WI38 (cell line): ENCODE measurements at regions not wholly inside any gene's neighbourhood (a gene's known extent, or its start where the extent isn't known, plus 50 kb on each side); places are given as distances from the start of the nearest gene placed in this dataset.
"Not testable (repeated sequence)": the region's sequence is repeated elsewhere in the genome, so short reads cannot be mapped to it uniquely, and the experiment has no call there.

Source experiments
- H3K4me3 ChIP-seq: 2 replicates; pipeline ENCODE4 v1.5.1; 2011; ENCODE audit warnings: low read depth, mild to moderate bottlenecking, control low read depth, low read length

DNA sequence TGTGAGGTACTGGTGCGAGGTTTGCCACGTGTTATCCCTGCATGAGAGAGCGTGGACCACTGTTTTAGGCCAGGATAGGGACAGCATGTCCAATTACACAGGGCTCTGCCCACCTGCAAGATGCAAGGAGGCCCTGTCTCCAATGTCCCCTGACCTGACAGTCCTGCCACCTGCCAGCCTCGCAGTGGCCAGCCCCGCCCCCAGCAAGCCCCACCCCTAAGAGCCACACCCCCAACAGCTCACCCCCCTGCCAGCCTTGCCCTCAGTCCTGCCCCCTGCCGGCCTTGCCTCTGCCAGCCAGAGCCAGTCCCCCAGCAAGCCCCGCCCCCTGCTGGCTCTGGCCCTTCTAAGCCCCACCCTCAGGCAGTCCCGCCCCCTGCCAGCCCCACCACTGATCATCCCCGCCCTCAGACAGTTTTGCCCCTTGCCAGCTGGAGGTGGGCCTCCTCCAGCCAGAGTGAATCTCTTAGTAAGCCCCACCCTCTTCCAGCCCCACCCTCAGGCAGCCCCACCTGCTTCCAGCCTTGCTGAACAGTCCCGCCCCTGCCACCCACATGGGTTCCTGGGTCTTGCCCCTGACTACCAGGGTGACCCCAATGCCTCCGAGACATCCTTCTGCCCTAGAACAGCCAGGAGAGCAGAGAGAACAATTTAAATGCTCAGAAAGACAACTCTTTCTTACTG, 62.3 kb upstream of the DPP6 start:
- H3K4me3 ChIP-seq: not testable (repeated sequence)

DNA sequence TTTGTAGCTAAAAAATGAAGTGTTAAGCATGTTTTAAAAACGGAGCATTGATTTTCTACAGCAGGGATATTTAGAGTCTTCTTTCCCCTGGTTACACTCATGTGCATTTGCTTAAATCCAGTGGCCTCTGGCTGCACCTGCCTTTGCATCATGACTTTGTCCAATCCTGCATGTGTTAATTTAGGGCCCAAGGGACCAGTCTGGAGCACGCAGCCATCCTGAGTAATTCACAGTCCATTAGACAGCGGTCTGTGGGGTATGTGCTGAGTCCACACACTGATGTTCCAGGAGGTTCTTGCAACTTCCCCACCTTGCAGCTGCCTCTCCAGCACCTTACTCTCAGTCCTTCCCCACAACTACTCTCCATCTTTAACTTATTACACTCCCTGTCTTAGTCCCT, 60.7 kb upstream of the DPP6 start:
- not testable (repeated sequence) for H3K4me3 ChIP-seq

GRCh38 chr7:153993402-153993801, 58.8 kb upstream of the DPP6 start:
- not testable (repeated sequence) for H3K4me3 ChIP-seq

GRCh38 chr7:153998896-153999295, 53.3 kb upstream of the DPP6 start:
- not testable (repeated sequence) for H3K4me3 ChIP-seq
